Gastrocnemius medialis (tissue), 4 donors: ENCODE measurements at regions not wholly inside any gene's neighbourhood (a gene's known extent, or its start where the extent isn't known, plus 50 kb on each side); places are given as distances from the start of the nearest gene placed in this dataset.

ENCODE experiments used
- POLR2A ChIP-seq, 2 donors: fragments of 450-650 bp; IDR thresholded peaks; one replicate each; pipeline ENCODE4 v1.6.1; 2017; ENCODE audit warnings: antibody characterized with exemption in 2 of 2, mild to moderate bottlenecking in 2 of 2, moderate library complexity in 2 of 2
- TF ChIP-seq, protein P1 (sequence below), 5 experiments: fragments of 450-650 bp in 3 of 5; fragments of 200-600 bp in 2 of 5; sonication (generic) in 2 of 5; IDR thresholded peaks in 4 of 5; conservative IDR thresholded peaks in 1 of 5; 1 replicate in 4 of 5; 2 replicates in 1 of 5; pipeline ENCODE4 v1.5.1; 2016 to 2019; ENCODE audit warnings: antibody characterized with exemption in 5 of 5, mild to moderate bottlenecking in 3 of 5, moderate library complexity in 3 of 5

DNA sequence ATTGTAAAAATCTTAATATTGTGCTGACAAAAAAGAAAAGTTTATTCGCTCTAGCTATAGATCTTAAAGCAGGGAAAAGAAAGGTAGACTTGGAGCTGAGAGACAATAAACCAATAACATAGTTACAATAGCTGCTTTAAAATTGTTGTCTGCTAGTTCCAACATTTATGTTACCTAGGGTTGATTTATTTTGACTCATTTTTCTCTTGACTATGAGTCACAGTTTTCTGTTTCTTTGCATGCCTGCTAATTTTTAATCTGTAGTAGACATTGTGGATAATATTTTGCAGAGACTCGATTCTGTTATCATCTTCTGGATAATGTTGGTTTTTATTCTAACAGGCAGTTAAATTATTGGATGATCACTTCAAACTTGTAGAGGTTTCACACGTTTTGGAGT is 83.1 kb upstream of the TRPC6 start:
- TF ChIP-seq, protein P1, sequence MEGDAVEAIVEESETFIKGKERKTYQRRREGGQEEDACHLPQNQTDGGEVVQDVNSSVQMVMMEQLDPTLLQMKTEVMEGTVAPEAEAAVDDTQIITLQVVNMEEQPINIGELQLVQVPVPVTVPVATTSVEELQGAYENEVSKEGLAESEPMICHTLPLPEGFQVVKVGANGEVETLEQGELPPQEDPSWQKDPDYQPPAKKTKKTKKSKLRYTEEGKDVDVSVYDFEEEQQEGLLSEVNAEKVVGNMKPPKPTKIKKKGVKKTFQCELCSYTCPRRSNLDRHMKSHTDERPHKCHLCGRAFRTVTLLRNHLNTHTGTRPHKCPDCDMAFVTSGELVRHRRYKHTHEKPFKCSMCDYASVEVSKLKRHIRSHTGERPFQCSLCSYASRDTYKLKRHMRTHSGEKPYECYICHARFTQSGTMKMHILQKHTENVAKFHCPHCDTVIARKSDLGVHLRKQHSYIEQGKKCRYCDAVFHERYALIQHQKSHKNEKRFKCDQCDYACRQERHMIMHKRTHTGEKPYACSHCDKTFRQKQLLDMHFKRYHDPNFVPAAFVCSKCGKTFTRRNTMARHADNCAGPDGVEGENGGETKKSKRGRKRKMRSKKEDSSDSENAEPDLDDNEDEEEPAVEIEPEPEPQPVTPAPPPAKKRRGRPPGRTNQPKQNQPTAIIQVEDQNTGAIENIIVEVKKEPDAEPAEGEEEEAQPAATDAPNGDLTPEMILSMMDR (IDR thresholded peaks at IDR 0.05 in 4 of 5, conservative IDR thresholded peaks at IDR 0.05 in 1 of 5): no peak
- TF ChIP-seq POLR2A (IDR thresholded peaks at IDR 0.05): no peak
